ENCODE measurements at regions not wholly inside any gene's neighbourhood (a gene's known extent, or its start where the extent isn't known, plus 50 kb on each side); places are given as distances from the start of the nearest gene placed in this dataset.
A peak's percentile ranks its signal among the peaks of the same experiment; 100 is the strongest.

DNA sequence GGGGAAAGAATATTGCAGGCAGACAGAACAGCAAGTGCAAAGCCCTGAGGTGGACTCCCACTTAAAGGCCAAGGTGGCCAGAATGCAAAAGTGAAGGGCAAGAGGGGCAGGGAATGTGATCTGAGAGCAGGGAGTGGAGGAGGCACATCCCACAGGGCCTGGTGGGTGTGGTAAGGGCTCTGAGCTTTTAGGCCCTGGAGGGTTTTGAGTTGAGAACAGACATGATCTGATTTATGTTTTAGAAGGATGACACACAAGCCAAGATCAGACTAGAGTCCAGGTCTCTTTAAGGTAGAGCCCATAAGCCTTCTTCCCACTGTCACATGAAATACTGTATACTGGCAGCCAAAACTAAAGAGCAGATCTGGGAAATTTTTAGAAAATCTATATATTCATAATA, 162.5 kb downstream of the SLC38A4 start:
- H3K27ac ChIP-seq (ENCODE audit: low read depth, low read length) = 0 out of 2 replicates have a peak overlapping the region, but pooled peaks have one; percentile 21
- ATAC-seq = peak; percentile 10; the same call in 1 of the 2 replicates
- H3K9me3 ChIP-seq (ENCODE audit: control insufficient read depth in 1 of 2, insufficient read depth in 1 of 2, low read depth in 1 of 2, low read length in 2 of 2) = no peaks in the 10 kb centered on the region
- H4K20me1 ChIP-seq (ENCODE audit: insufficient read depth) = no peaks in the 10 kb centered on the region
- no peak for DNase-seq (ENCODE audit: low read depth, low spot score)
- ChIA-PET RAD21 (ENCODE audit: low non-redundant PET in 1 of 2, low total read pairs in 2 of 2, uncharacterized antibody in 2 of 2, unreplicated experiment in 2 of 2) (interaction anchor here in 1 of 2 experiments (0.5 kb wide), 1 partner anchor 175 kb away, joined by 4 read pairs; no protein-coding TSS in a partner anchor), CTCF (no interaction called here), POLR2A (no interaction called here)
- no peaks in the 10 kb centered on the region for H3K36me3 ChIP-seq (ENCODE audit: control insufficient read depth in 1 of 2, insufficient read depth in 2 of 2, low read length in 2 of 2)
- no peak overlapping the region for H3K9ac ChIP-seq (ENCODE audit: low read length)
- intact Hi-C loops (cut with micrococcal nuclease) = loop anchor here (5.0 to 10.0 kb wide), 4 partner anchors 111 to 306 kb away; partner anchors contain the start of gene SLC38A2
- TF ChIP-seq, protein P1, sequence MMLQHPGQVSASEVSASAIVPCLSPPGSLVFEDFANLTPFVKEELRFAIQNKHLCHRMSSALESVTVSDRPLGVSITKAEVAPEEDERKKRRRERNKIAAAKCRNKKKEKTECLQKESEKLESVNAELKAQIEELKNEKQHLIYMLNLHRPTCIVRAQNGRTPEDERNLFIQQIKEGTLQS (IDR thresholded peaks at IDR 0.05) = no peak
- TF ChIP-seq SP1 (IDR thresholded peaks at IDR 0.05; ENCODE audit: low read depth) = peak; percentile 22; the same call in 1 of the 2 replicates
- TF ChIP-seq, protein P2, sequence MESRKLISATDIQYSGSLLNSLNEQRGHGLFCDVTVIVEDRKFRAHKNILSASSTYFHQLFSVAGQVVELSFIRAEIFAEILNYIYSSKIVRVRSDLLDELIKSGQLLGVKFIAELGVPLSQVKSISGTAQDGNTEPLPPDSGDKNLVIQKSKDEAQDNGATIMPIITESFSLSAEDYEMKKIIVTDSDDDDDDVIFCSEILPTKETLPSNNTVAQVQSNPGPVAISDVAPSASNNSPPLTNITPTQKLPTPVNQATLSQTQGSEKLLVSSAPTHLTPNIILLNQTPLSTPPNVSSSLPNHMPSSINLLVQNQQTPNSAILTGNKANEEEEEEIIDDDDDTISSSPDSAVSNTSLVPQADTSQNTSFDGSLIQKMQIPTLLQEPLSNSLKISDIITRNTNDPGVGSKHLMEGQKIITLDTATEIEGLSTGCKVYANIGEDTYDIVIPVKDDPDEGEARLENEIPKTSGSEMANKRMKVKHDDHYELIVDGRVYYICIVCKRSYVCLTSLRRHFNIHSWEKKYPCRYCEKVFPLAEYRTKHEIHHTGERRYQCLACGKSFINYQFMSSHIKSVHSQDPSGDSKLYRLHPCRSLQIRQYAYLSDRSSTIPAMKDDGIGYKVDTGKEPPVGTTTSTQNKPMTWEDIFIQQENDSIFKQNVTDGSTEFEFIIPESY (IDR thresholded peaks at IDR 0.05; ENCODE audit: extremely low read depth, insufficient replicate concordance, low read length) = no peak
- no peak for TF ChIP-seq EZH2phosphoT487 (IDR thresholded peaks at IDR 0.05; ENCODE audit: borderline replicate concordance)
- no peak for TF ChIP-seq CEBPB (IDR thresholded peaks at IDR 0.05; ENCODE audit: low read depth)
- H3K4me2 ChIP-seq (ENCODE audit: low read length) = peak overlapping the region; percentile 67
- no peaks in the 10 kb centered on the region for H3K27me3 ChIP-seq (ENCODE audit: insufficient read depth, low read length)
- H3K9me2 ChIP-seq (ENCODE audit: insufficient read depth) = no peaks in the 10 kb centered on the region
- no peaks in the 10 kb centered on the region for H3K79me2 ChIP-seq (ENCODE audit: insufficient read depth, low read length)
- peaks cover 56 to 60% of the 10 kb centered on the region in 2 experiments for H3K4me1 ChIP-seq (ENCODE audit: control insufficient read depth in 1 of 2, insufficient read depth in 2 of 2, low read length in 2 of 2)
- H2AFZ ChIP-seq (ENCODE audit: low read depth, low read length, poor library complexity, severe bottlenecking) = no peak overlapping the region
- BruUV-seq (replicated peaks) = no TSS peak
- H3K4me3 ChIP-seq (replicated peaks in 1 of 2; ENCODE audit: low read depth in 1 of 2, low read length in 2 of 2) = no peak overlapping the region

Measured in HCT116 (cell line).